Peyer's patch (tissue), 4 donors: ENCODE measurements at regions not wholly inside any gene's neighbourhood (a gene's known extent, or its start where the extent isn't known, plus 50 kb on each side); places are given as distances from the start of the nearest gene placed in this dataset.

Experiments
- POLR2A ChIP-seq, 2 donors: fragments of 450-650 bp; IDR thresholded peaks; one replicate each; pipeline ENCODE4 v1.5.1; 2017; ENCODE audit warnings: antibody characterized with exemption in 2 of 2, mild to moderate bottlenecking in 2 of 2, moderate library complexity in 2 of 2
- TF ChIP-seq, protein P1 (sequence below), 6 experiments: fragments of 450-650 bp in 4 of 6; fragments of 200-600 bp in 2 of 6; sonication (generic) in 1 of 6; IDR thresholded peaks; one replicate each; pipeline ENCODE4 v1.5.1; 2017 to 2019; ENCODE audit warnings: antibody characterized with exemption in 6 of 6, mild to moderate bottlenecking in 3 of 6, moderate library complexity in 1 of 6

DNA sequence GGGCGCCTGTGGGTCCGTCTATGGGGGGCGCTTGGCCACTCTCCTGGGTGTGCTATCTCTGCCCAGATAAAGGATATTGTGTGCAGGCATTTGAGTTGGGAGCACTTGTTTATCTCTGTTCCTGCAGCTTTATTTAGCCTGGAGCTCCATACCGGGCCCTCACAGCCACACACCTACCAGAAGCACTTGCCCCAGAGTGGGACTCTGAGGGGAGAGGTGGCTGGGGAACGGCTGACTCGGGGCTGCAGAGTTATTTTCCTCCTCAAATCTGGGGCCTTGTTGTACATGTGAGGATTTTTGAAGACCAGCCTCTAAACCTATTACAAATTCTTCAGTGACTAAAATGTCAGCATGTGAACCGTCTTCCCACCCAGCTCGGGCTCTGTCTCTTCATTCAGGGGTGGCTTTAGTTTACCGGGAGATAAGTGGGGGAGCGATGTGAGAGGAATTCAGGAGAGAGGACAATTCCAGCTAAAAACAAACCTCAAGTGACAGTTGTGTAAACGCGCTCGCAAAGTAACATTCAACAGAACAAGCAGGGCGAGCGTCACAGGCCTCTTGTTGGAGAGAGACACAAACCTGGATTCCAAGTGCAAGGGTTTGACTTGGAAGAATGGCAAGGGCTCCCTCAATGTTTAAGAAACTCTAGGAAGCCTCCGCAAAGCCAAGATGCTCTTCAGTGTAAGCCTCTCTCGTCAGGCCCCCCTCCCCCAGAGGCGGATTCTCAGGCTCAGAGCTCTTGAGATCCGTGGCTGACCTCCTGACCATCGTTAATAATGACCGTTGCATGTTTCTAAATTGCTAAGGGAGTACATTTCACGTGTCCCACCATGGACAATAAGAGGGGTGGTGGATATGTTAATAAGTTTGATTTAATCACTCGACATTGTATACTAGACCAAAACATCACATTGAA, 548.9 kb downstream of the QKI start:
- TF ChIP-seq, protein P1, sequence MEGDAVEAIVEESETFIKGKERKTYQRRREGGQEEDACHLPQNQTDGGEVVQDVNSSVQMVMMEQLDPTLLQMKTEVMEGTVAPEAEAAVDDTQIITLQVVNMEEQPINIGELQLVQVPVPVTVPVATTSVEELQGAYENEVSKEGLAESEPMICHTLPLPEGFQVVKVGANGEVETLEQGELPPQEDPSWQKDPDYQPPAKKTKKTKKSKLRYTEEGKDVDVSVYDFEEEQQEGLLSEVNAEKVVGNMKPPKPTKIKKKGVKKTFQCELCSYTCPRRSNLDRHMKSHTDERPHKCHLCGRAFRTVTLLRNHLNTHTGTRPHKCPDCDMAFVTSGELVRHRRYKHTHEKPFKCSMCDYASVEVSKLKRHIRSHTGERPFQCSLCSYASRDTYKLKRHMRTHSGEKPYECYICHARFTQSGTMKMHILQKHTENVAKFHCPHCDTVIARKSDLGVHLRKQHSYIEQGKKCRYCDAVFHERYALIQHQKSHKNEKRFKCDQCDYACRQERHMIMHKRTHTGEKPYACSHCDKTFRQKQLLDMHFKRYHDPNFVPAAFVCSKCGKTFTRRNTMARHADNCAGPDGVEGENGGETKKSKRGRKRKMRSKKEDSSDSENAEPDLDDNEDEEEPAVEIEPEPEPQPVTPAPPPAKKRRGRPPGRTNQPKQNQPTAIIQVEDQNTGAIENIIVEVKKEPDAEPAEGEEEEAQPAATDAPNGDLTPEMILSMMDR (IDR thresholded peaks at IDR 0.05), result no peak
- no peak for TF ChIP-seq POLR2A (IDR thresholded peaks at IDR 0.05)
